Neural cell (in vitro differentiated cells): ENCODE measurements at regions not wholly inside any gene's neighbourhood (a gene's known extent, or its start where the extent isn't known, plus 50 kb on each side); places are given as distances from the start of the nearest gene placed in this dataset.

Experiments used
- H2AFZ ChIP-seq: fragments of 200-600, 300-800 bp; sonication (generic), shearing (Covaris generic); 2 replicates; pipeline ENCODE4 v1.6.0; 2014; ENCODE audit warnings: low read depth, mild to moderate bottlenecking, antibody characterized with exemption, low read length, moderate library complexity
- H3F3A ChIP-seq: fragments of 200-600 bp; shearing (Covaris generic); 2 replicates; pipeline ENCODE4 v1.6.1; 2016; ENCODE audit warnings: mild to moderate bottlenecking, moderate library complexity, mixed read lengths, antibody characterized with exemption, low read length; ENCODE audit not compliant: insufficient read depth, poor library complexity, severe bottlenecking
- H3K27ac ChIP-seq: fragments of 200-600, 300-800 bp; sonication (generic), shearing (Covaris generic); 2 replicates; pipeline ENCODE4 v1.5.1; 2014; ENCODE audit warnings: mild to moderate bottlenecking, low read length, moderate library complexity
- H3K27me3 ChIP-seq: fragments of 300-800, 200-600 bp; sonication (generic), shearing (Covaris generic); 2 replicates; pipeline ENCODE4 v1.6.0; 2014; ENCODE audit warnings: mild to moderate bottlenecking, low read depth, low read length, moderate library complexity; ENCODE audit not compliant: insufficient read depth
- H3K36me3 ChIP-seq: fragments of 300-800, 200-600 bp; sonication (generic), shearing (Covaris generic); 2 replicates; pipeline ENCODE4 v1.5.1; 2014; ENCODE audit warnings: mild to moderate bottlenecking, antibody characterized with exemption, low read length, moderate library complexity; ENCODE audit not compliant: insufficient read depth
- H3K4me2 ChIP-seq: fragments of 300-800, 200-600 bp; sonication (generic), shearing (Covaris generic); 2 replicates; pipeline ENCODE4 v1.6.0; 2014; ENCODE audit warnings: mild to moderate bottlenecking, low read length
- H3K4me3 ChIP-seq: fragments of 300-800, 200-600 bp; sonication (generic), shearing (Covaris generic); 2 replicates; pipeline ENCODE4 v1.5.1; 2014; ENCODE audit warnings: mild to moderate bottlenecking, low read length, moderate library complexity
- H3K79me2 ChIP-seq: fragments of 200-600 bp; shearing (Covaris generic); replicated peaks from 2 replicates; pipeline ENCODE4 v1.6.0; 2014; ENCODE audit warnings: mild to moderate bottlenecking, low read length, moderate library complexity; ENCODE audit not compliant: insufficient read depth
- H3K9ac ChIP-seq: fragments of 300-800, 200-600 bp; sonication (generic), shearing (Covaris generic); 2 replicates; pipeline ENCODE4 v1.6.1; 2016; ENCODE audit warnings: mild to moderate bottlenecking, low read length, mixed read lengths
- H3K9me2 ChIP-seq: fragments of 200-600 bp; shearing (Covaris generic); 2 replicates; pipeline ENCODE4 v1.6.1; 2016; ENCODE audit warnings: mild to moderate bottlenecking, low read length, mixed read lengths; ENCODE audit not compliant: insufficient read depth
- H3K9me3 ChIP-seq: fragments of 200-600, 300-800 bp; sonication (generic), shearing (Covaris generic); 2 replicates; pipeline ENCODE4 v1.6.1; 2016; ENCODE audit warnings: mild to moderate bottlenecking, mixed run types, low read length, moderate library complexity, mixed read lengths
- H4K20me1 ChIP-seq: fragments of 200-600 bp; shearing (Covaris generic); 2 replicates; pipeline ENCODE4 v1.6.1; 2016; ENCODE audit warnings: mild to moderate bottlenecking, mixed run types; ENCODE audit not compliant: insufficient read depth
- EP300 ChIP-seq: fragments of 450-650 bp; conservative IDR thresholded peaks from 2 replicates; pipeline ENCODE4 v1.6.1; 2014; ENCODE audit warnings: antibody characterized with exemption, mild to moderate bottlenecking, moderate library complexity; ENCODE audit not compliant: poor library complexity, severe bottlenecking
- EZH2 ChIP-seq: fragments of 200-600, 300-800 bp; shearing (Covaris generic), sonication (generic); IDR thresholded peaks from 2 replicates; pipeline ENCODE4 v1.6.1; 2014; ENCODE audit warnings: antibody characterized with exemption, low read length, borderline replicate concordance, mild to moderate bottlenecking; ENCODE audit not compliant: insufficient read depth, poor library complexity, severe bottlenecking
- MXI1 ChIP-seq: fragments of 450-650 bp; conservative IDR thresholded peaks from 2 replicates; pipeline ENCODE4 v1.6.1; 2014; ENCODE audit warnings: antibody characterized with exemption, mild to moderate bottlenecking; ENCODE audit not compliant: poor library complexity, severe bottlenecking
- POLR2AphosphoS5 ChIP-seq: IDR thresholded peaks from 2 replicates; pipeline ENCODE4 v1.6.1; 2012
- RAD21 ChIP-seq: fragments of 450-650 bp; conservative IDR thresholded peaks from 2 replicates; pipeline ENCODE4 v1.6.1; 2014; ENCODE audit warnings: antibody characterized with exemption, mild to moderate bottlenecking, moderate library complexity
- SMC3 ChIP-seq: fragments of 450-650 bp; conservative IDR thresholded peaks from 2 replicates; pipeline ENCODE4 v1.6.1; 2014; ENCODE audit warnings: antibody characterized with exemption, mild to moderate bottlenecking, moderate library complexity; ENCODE audit not compliant: poor library complexity
- TAF1 ChIP-seq: IDR thresholded peaks from 2 replicates; pipeline ENCODE4 v1.6.1; 2012; ENCODE audit warnings: low read depth
- TF ChIP-seq, protein P1 (sequence below): IDR thresholded peaks from 2 replicates; pipeline ENCODE4 v1.6.1; 2012; ENCODE audit warnings: borderline replicate concordance
- TF ChIP-seq, protein P2 (sequence below): fragments of 450-650 bp; IDR thresholded peaks from 2 replicates; pipeline ENCODE4 v1.5.1; 2014; ENCODE audit warnings: antibody characterized with exemption, mild to moderate bottlenecking, moderate library complexity; ENCODE audit not compliant: poor library complexity, severe bottlenecking

DNA sequence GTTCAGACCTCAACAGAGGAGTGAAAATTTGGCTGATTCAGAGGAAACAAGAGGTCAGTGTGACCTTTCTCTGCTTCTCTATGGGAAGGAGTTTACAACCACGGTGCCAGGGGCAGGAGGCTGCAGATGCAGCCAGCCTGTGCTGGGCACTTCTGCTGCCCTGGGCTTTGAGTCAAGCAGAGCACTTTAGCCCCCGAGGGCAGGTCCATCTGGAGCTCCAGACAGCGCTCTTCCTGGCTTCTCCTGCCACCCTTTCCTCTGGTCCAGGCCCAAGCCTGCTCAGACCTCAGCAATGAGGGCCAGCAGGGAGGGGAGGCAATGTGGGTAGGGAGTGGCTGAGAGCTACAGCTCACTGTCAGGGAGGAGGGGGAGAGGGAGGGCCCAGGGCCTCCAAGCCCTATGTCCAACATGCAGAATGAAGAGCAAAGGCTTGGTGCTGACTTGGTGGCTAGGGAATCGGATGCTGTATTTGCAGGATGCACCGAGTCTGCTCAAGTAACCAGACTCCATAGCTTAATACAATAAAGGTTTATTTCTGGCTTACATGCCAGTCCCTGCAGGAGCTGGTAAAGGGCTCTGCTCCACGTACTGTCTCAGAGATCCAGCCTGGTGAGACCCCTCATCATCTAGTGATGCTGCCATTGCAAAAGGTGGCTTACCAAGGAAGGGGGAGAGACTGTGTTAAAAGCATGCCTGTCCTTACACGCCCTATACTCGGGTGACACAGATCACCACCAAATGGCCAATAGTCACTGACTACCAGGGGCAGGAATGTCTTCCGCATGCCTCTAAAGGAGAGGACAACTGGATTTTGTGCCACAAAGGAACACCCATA, 481.6 kb downstream of the RPS24 start (continued):
- TF ChIP-seq, protein P1, sequence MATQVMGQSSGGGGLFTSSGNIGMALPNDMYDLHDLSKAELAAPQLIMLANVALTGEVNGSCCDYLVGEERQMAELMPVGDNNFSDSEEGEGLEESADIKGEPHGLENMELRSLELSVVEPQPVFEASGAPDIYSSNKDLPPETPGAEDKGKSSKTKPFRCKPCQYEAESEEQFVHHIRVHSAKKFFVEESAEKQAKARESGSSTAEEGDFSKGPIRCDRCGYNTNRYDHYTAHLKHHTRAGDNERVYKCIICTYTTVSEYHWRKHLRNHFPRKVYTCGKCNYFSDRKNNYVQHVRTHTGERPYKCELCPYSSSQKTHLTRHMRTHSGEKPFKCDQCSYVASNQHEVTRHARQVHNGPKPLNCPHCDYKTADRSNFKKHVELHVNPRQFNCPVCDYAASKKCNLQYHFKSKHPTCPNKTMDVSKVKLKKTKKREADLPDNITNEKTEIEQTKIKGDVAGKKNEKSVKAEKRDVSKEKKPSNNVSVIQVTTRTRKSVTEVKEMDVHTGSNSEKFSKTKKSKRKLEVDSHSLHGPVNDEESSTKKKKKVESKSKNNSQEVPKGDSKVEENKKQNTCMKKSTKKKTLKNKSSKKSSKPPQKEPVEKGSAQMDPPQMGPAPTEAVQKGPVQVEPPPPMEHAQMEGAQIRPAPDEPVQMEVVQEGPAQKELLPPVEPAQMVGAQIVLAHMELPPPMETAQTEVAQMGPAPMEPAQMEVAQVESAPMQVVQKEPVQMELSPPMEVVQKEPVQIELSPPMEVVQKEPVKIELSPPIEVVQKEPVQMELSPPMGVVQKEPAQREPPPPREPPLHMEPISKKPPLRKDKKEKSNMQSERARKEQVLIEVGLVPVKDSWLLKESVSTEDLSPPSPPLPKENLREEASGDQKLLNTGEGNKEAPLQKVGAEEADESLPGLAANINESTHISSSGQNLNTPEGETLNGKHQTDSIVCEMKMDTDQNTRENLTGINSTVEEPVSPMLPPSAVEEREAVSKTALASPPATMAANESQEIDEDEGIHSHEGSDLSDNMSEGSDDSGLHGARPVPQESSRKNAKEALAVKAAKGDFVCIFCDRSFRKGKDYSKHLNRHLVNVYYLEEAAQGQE, result no peak
- TF ChIP-seq EZH2, result no peak

GRCh38 chr10:78515873-78516153, 482.1 kb downstream of the RPS24 start:
- H3K27ac ChIP-seq, result no peak overlapping the region
- H4K20me1 ChIP-seq, result no peaks in the 10 kb centered on the region
- no peak overlapping the region for H2AFZ ChIP-seq
- H3K9me3 ChIP-seq, result no peaks in the 10 kb centered on the region
- no peaks in the 10 kb centered on the region for H3F3A ChIP-seq
- no peaks in the 10 kb centered on the region for H3K9me2 ChIP-seq
- TF ChIP-seq SMC3, result no peak
- TF ChIP-seq, protein P2, sequence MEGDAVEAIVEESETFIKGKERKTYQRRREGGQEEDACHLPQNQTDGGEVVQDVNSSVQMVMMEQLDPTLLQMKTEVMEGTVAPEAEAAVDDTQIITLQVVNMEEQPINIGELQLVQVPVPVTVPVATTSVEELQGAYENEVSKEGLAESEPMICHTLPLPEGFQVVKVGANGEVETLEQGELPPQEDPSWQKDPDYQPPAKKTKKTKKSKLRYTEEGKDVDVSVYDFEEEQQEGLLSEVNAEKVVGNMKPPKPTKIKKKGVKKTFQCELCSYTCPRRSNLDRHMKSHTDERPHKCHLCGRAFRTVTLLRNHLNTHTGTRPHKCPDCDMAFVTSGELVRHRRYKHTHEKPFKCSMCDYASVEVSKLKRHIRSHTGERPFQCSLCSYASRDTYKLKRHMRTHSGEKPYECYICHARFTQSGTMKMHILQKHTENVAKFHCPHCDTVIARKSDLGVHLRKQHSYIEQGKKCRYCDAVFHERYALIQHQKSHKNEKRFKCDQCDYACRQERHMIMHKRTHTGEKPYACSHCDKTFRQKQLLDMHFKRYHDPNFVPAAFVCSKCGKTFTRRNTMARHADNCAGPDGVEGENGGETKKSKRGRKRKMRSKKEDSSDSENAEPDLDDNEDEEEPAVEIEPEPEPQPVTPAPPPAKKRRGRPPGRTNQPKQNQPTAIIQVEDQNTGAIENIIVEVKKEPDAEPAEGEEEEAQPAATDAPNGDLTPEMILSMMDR, result no peak
- no peak for TF ChIP-seq MXI1
- no peak for TF ChIP-seq TAF1
- no peak for TF ChIP-seq EZH2
- TF ChIP-seq, protein P1, result no peak
- TF ChIP-seq RAD21, result no peak
- TF ChIP-seq EP300, result no peak
- no peak for TF ChIP-seq POLR2AphosphoS5
- no peak overlapping the region for H3K4me2 ChIP-seq
- H3K9ac ChIP-seq, result no peak overlapping the region
- H3K4me3 ChIP-seq, result no peak overlapping the region
- H3K27me3 ChIP-seq, result no peaks in the 10 kb centered on the region
- H3K36me3 ChIP-seq, result no peaks in the 10 kb centered on the region
- no peaks in the 10 kb centered on the region for H3K79me2 ChIP-seq
